H1 (cell line): ENCODE measurements at regions not wholly inside any gene's neighbourhood (a gene's known extent, or its start where the extent isn't known, plus 50 kb on each side); places are given as distances from the start of the nearest gene placed in this dataset.

Source experiments
- ATF3 ChIP-seq: IDR thresholded peaks from 2 replicates; pipeline ENCODE4 v1.6.1; 2011; ENCODE audit warnings: low read depth, mild to moderate bottlenecking, low read length; ENCODE audit not compliant: insufficient read depth
- KDM5A ChIP-seq: fragments of 200-600 bp; IDR thresholded peaks from 2 replicates; pipeline ENCODE4 v1.7.1; 2012; ENCODE audit warnings: mild to moderate bottlenecking, low read length, inconsistent platforms, mixed read lengths
- SAP30 ChIP-seq: fragments of 300-600 bp; sonication (generic); IDR thresholded peaks from 2 replicates; pipeline ENCODE4 v1.7.1; 2012; ENCODE audit warnings: low read length, moderate library complexity, mild to moderate bottlenecking, inconsistent platforms; ENCODE audit not compliant: insufficient read depth, insufficient replicate concordance

DNA sequence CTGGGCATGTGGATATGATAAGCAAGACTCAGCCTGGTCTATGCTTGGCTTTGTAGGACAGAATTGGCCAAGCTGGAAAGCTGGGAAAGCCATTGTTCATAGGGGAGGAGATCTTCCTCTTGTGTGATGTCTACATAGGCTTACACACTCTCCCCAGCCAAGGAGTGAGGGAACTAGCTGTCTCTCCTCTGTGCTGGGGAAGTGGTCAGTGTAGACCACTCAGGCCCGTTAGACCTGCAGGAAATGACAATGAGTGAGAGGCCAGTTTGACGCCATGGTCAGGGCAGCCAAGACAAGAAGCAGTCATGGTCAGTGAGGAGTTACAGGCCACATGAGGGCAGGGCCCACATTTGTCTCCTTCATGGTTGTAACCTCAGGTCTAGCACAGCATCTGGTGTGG, 159.1 kb upstream of the KL start (continued):
- TF ChIP-seq SAP30 (no peak), KDM5A (no peak), ATF3 (no peak)
- TF ChIP-seq, all 59 proteins: peak for 0
